Esophagus squamous epithelium (tissue), 4 donors: ENCODE measurements at regions not wholly inside any gene's neighbourhood (a gene's known extent, or its start where the extent isn't known, plus 50 kb on each side); places are given as distances from the start of the nearest gene placed in this dataset.

Source experiments
- POLR2A ChIP-seq, 4 donors: fragments of 450-650 bp; IDR thresholded peaks; one replicate each; pipeline ENCODE4 v1.6.1; 2017; ENCODE audit warnings: antibody characterized with exemption in 4 of 4, mild to moderate bottlenecking in 4 of 4, moderate library complexity in 3 of 4
- TF ChIP-seq, protein P1 (sequence below), 6 experiments: fragments of 450-650 bp in 4 of 6; fragments of 200-600 bp in 2 of 6; sonication (generic) in 2 of 6; IDR thresholded peaks; one replicate each; pipeline ENCODE4 v1.5.1; 2016 to 2019; ENCODE audit warnings: antibody characterized with exemption in 6 of 6, mild to moderate bottlenecking in 4 of 6, moderate library complexity in 4 of 6

DNA sequence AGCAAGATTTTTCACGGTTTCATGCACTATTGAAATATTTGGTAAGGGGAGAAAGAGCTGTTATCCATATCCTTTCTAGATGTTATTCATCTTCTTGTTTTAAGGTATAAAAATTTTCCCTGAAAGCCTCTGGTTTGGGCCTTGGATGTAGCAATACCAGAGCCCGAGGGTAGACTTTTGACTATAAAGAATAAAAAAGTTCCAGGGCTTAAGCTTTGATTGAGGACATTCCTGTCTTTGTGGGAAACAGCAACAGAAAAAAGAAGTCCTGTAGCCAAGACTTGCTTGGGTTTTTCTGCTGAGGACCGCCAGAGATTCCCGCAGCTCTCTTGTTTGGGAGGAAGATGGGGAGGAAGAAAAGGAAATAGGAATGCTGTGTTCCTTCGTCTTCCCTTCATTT is 440.0 kb upstream of the WWC1 start:
- TF ChIP-seq, protein P1, sequence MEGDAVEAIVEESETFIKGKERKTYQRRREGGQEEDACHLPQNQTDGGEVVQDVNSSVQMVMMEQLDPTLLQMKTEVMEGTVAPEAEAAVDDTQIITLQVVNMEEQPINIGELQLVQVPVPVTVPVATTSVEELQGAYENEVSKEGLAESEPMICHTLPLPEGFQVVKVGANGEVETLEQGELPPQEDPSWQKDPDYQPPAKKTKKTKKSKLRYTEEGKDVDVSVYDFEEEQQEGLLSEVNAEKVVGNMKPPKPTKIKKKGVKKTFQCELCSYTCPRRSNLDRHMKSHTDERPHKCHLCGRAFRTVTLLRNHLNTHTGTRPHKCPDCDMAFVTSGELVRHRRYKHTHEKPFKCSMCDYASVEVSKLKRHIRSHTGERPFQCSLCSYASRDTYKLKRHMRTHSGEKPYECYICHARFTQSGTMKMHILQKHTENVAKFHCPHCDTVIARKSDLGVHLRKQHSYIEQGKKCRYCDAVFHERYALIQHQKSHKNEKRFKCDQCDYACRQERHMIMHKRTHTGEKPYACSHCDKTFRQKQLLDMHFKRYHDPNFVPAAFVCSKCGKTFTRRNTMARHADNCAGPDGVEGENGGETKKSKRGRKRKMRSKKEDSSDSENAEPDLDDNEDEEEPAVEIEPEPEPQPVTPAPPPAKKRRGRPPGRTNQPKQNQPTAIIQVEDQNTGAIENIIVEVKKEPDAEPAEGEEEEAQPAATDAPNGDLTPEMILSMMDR (IDR thresholded peaks at IDR 0.05), result no peak
- TF ChIP-seq POLR2A (IDR thresholded peaks at IDR 0.05), result no peak
